GM21528 (cell line): ENCODE measurements at regions not wholly inside any gene's neighbourhood (a gene's known extent, or its start where the extent isn't known, plus 50 kb on each side); places are given as distances from the start of the nearest gene placed in this dataset.

ENCODE experiments used
- ATAC-seq: cut with Tn5 transposase; IDR thresholded peaks from one replicate; pipeline ENCODE4 v1.9.1; 2021; ENCODE audit warnings: mild to moderate bottlenecking, moderate library complexity; ENCODE audit not compliant: unreplicated experiment, low FRiP score

DNA sequence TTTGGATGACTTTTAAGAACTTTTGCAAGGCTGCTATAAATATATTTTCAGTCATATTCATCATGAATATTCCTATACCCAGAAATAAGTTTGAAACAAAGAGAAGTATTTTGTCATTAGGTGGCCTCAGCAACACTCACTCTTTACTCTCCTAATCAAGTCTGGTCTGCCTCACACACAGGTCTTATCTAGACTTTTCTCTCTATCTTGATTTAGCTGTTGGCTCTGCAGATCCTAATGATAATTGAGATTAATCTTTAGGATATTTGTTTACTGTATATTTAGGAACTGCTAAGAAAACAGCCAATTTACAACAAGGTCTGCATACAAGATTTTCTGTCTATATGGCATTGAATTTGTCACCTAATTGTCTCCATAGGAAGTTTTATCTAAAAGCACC lies 297.6 kb downstream of the PTEN start:
- no peak for ATAC-seq

DNA sequence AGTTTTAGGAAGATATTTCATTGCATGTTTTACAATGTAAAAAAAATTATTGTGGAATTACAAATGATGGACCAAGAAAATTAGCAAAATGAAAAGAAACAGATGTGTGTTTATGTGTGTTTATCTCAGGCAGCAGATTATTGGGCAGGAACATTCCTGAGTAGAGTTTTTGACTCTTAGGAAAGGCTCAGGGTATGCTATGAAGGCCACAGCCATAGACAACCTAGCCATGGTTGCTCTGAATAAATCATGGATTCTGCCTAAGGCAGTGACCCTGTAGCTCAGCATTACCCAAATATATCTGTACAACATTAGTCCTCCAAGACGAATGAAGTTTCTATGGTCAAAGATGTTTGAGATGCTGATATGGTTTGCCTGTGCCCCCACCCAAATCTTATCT lies 298.3 kb downstream of the PTEN start:
- no peak for ATAC-seq

DNA sequence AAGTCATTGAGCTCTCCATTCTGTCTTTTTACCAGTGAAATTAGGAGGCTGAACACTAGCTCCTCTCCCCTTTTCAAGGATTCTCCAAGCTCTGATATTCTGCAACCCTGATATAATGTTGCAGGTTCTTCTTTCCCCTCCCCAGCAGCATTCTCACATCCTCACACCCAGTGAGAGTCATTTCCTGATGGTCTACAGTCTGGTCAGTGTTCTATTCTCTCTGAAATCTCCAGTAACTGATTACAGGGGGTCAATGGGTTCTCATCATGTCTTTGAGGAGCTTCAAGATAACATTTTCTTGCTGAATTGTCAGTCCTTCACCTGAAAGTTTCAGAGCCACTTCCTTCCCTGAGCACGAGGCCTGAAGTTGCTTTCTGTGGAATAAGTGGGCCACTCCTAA lies 299.4 kb downstream of the PTEN start:
- ATAC-seq, result no peak

DNA sequence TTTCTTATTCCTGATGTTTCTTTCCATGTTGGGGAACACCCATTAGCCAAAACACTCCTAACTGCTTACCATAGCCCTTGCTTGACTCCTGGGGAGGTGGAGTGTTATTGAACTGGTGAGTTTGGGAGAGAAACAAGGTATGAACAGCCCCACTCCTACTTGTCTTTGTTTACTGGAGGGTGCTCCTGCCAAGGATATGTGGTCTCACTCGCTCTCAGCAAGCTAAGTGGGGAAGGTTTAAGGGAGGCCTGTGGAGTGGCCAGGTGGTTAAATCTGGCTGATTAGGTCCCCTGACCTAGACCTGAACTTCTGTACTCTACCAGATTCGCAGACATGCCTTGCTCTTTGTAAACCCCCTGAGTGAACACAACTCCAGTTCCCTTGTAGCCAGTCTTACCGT lies 300.1 kb downstream of the PTEN start:
- no peak for ATAC-seq

DNA sequence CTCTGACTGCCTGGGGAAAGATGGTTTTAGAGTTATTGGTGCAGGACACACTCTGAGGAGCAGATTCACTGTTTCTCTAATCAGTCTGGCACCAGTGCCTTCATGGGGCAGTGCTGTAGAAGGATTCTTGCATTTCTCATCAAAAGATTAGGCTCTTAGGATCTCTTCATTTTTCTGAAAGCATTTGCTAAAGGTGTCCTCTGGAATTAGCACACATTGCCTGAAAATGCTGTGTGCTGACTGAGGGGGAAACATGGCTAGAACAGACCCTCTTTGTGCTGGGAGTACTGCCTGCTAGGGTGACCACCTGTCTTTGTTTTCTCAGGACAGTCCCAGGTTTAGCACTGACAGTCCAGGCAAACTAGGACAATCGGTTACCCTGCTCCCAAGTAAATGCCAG lies 301.0 kb downstream of the PTEN start:
- no peak for ATAC-seq

DNA sequence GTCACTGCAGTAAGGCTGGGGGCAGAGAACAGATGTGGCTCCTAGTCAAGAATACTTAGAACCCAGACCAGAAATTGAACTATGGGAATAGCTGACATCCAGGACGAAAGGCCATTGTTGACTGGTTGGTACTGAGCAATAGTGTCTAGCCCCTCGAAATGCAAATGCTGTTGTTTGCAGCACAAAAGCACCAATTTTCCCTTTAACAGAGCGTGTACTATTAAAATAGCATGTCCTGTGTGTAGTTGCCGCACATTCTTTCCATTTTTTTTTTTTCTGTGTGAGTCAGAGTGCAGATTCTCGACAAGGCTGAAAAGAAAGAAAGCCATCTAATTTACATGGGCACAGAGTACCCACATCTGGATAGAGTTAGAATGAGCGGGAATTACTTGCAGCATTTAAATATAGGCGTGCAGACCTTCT lies 302.4 kb downstream of the PTEN start:
- no peak for ATAC-seq

DNA sequence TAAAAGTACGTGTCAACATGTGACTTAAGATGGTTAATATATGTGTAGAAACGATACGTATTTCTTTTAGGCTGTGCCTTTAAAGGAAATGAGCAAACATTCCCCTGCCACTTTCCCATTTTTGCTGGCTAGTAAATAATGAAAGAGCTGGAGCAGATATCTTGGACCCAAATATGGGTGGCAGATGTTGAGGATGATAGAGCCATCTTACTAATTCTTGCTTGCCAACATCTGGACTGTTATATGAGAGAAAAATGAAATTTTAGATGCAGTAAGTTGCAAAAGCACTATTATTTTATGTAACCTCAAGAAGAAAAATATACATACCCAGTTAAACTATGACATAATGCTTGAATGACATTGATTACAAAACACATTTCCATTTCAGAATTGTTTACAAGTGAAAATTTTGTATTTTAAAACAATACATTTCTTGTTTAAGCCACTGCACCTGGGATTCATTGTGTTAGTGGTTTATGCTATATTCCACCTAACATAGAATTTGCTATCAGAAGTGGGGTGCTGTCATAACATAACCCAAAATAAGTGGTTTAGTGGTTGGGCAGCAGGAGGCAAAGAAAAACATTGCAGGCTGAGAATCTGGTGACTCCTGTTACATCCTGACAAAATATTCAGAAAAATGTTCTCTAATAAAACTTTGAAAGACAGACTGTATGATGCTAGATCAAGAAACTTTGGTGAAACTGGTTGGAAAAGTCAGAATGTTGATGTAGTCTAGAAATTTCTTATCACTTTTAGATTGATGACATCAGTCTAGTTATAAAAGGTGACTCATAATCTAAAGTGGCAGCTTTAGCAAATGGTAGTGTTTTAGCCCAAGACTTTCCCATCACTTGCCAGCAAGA lies 305.0 kb downstream of the PTEN start:
- ATAC-seq, result no peak

DNA sequence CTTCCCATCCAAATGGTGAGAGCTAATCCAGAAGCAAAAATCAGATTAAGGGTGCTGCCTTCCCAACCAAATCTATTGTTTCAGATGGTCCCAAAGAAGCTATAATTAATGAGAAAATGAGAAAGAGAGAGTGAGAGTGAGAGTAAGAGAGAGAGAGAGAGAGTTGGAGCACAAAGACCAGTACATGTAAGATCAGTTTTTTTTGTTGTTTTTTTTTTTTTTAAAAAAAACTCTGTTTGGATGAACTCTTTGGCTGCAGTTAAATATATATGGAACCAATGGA lies 305.6 kb downstream of the PTEN start:
- ATAC-seq, result no peak

DNA sequence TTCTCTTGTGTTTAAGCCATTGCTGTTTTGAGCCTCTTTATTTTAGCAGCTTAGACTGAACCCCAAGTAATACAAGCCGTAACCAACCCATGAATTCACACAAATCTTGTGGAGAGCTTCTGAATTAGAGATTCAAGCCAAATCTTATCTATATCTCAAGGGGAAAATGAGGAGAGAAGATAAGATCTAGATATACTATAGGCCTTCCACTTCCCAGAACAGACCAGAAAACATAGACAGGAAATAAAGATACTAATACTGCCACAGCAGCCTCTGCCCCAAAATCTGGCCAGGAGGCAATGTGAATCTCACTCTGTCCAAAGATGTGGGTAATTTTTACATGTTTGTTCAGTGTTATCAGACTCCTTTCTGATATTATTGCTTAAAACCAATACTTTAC lies 307.2 kb downstream of the PTEN start:
- ATAC-seq, result no peak

DNA sequence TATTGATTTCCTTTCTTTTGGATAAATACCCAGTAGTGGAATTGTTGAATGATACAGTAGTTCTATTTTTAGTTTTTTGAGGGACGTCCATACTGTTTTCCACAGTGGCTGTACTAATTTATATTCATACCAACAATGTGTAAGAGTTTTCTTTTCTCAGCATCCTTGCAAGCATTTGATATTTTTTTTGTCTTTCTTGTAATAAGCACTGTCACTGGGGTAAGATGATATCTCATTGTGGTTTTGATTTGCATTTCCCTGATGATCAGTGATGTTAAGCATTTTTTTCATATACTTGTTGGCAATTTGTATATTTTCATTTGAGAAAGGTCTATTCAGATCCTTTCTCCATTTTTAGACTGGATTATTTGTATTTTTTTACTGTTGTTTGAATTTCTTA lies 308.7 kb downstream of the PTEN start:
- no peak for ATAC-seq

DNA sequence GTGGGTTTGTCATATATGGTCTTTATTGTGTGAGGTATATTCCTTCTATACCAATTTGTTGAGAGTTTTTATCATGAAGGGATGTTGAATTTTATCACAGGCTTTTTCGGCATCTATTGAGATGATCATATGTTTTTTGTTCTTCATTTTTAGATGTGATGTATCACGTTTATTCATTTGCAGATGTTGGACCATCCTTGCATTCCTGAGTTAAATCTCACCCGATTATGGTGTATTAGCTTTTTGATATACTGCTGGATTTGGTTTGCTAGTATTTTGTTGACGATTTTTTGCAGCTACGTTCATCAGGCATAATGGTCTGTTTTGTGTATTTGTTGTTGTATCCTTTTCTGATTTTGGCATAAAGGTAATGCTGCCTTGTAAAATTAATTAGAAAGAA lies 311.0 kb downstream of the PTEN start:
- no peak for ATAC-seq

DNA sequence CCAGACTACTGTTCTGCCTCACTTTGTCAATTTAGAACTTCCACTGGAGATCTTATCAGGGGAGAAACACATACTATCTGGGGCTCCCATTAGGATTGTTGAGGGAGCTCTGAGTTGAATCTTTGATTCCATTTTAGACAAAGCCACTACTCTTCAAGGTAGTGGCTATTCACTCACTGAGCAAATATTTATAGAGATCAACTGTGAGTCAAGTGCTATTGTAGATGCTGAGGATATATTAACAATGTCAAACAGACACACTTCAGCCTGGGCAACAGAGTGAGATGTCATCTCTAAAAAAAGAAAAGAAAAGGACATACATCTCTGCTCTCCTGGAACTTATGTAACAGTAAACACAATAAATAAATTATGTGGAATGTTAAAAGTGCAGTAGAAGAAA lies 315.3 kb downstream of the PTEN start:
- no peak for ATAC-seq

DNA sequence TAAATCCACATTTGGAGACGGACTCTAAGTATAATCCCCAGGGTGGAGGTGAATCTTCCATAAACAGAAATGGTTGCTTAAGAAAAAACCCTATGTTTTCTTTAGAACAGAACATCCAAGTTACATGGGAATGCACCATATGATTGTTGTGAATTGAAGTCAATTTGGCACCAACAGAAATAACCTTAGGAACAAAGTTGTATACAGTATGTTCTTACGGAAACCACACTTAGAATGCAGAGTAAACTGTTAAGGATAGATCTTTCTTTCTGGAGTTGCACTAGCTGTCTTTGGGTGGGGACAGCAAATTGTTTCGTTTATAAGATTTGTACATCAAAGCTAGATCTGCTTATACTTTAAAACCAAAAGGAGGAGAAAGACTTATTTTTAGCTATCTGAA lies 316.4 kb downstream of the PTEN start:
- ATAC-seq, result no peak

DNA sequence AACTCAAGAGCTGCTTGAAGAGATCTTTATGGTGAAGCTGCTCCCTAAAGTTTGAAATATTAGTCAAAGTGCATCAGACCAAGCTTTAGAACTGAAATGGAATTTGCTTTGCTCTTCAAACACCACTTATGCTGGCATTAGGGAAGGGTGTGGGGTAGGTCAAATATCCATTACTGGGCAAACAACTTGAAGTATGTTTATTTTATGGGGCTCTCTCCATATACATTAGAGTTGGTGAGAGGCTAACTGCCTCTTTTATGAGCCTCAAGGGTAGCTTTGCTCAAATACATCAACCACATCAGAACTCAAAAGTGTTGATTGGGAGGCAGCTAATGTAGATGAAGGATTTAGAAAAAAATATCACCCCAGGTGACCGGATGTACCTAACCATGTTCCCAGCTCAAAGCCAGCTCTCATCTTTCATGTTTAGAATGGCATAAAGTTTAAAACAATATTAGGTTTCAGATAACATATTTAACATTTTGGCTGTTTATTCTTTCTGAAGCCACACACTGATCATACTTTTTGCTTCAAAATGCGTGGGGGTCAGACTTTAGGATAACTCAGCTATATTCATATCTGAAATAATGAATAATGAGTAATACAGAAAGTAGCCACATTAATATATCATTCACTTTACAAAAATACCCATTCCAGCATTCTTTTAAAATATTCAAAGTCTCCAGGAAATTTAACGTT lies 318.6 kb downstream of the PTEN start:
- no peak for ATAC-seq

DNA sequence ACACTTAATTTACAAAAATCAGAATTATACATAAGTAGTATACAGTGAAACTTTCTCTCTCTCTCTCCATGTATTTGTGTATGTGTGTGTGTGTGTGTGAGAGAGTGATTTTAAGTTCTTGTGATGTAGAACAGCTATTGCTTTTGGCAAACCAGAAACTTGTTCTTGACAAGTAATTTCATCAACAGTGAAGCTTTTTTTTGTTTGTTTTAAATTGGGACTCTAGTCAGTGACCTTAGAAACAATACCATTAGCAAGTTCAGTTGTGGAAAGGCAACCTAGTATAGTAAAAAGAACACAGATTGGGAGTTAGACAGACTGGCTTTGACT lies 319.1 kb downstream of the PTEN start:
- ATAC-seq, result no peak

DNA sequence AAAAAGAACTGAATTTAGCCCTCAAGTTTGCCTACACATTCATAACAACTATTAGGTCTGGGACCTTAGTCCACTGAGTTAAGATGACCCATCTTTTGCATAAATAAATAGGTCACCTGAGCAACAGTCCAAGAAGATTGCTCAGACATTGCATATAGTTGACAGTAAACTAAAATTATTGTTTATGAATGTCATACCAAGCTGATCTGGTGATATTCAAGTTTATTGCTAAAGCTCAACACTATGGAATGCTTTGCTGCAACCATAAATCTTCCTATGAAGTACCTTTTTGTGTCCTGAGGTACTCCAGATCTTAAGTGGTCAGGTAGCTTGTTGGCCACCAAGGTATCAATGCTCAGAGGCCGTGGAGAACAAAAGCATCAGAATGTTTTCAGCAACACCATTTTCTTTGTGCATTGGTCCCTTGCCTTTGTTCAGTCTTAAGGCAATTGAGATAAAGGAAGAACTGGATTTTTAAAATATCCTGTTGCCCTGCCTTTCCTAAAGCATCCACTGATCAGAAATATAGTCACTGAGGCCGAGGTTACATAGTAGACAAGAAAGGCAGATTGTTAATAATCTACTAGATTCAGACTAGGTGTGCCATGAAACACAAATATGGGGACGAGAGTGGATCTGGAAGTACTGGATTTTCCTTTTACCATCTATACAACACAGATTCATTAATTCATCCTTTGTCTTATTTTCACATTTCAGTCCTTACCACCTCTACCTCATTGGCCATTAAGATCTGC lies 321.3 kb downstream of the PTEN start:
- no peak for ATAC-seq

DNA sequence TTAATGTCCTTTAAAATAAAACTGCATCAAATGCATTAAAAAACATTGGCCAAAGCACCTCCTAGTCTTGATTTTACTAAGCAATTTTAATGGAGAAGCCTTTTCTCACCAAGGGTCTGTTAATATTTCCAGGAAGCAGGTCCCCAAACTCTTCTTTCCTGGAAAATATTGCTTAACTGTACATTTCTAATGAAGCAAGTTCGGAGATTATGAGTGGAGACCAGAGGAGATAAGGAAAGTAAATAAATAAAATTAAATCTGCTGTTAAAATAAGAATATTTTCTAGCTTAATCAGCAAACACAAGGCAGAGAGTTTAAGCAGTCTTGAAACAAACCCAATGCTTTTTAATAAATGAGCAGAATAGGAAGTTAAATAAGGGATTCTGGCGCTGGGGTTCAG lies 322.4 kb downstream of the PTEN start:
- no peak for ATAC-seq

DNA sequence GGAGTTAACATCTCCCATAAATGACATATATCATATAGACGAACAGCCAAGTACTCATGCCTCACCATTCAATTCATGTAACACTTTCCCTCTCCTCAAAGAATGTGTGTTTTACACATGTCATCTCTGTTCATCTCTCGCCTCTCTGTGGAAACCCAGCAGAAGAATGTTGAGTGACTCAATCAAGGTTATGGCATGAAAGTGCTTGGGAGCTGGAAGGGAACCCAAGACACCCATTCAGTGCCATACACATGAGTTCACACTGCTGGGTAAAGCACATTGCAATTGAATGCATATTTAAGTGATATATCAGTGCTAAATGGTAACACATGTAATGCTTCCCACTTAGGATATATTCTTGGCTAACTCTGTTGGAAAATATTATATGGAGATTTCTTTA lies 322.9 kb downstream of the PTEN start:
- ATAC-seq, result no peak

DNA sequence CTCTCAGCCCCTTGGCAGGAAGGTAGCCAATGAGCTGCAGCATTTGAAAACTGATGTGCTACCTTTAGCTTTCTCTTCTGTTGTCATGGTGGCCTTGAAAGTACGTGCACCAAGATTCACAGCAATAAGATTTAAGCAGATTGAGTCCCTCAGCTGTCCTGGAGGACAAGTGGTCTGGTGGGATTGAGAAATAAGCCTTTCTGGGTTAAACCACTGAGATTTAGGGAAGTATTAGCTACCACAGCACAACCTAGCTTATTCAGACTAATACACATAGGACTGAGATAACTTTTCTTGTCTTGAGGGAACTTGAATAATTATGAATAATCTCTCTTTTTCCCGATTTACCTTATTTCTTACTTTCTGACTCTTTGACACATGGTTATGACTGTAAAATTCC lies 324.0 kb downstream of the PTEN start:
- ATAC-seq, result no peak

DNA sequence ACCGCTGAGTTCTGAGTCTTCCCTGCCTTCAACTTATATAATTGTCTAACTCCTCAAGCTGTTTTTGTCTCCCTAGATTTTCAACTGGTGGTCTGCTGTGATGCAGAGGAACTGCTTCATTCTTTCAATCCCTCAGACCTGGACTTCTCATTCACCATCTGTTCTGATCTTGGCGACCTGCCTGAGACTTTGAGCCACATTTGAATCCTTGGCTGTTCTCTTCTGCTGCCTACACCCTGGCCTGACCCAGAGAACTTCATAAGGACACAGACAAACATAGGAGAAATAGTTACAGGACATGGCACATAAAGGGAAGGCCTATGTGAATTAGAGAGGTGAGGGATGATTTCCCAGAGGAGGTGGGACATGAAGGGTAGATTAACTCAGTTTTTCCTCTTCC lies 326.7 kb downstream of the PTEN start:
- ATAC-seq, result no peak

DNA sequence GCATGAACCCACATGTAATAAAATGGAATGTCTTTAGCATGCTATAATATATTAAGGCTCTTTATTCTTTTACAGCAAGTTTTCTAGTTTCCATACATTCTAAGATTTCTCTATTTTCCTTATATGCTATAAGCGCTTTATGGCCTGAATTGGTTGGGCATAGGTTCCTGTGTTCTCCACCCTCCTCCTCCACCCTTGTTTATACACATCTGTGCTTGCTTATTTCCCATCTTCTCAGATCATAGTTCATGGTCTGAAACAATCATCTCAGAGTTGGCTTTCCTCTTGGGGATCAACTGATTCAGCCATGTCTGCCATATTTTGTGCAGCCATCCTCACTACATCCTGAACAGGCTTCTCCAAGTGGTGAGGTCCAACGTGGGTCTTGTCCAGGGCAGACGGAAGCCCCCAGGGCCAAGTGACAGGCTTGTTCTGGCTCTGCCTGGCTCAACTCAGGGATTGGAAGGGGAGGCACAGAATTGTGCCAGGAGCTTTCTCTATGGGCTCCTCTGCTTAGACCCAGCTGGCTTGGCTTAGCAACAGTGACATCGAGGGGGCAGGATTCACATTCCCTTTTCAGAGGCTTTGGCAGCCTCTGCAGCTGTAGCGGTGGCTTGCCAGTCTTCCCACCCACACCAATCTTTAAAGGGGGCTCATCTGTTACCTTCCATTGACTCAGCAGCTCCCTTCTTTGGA lies 327.3 kb downstream of the PTEN start:
- no peak for ATAC-seq
